Gastrocnemius medialis (tissue), 4 donors: ENCODE measurements at regions not wholly inside any gene's neighbourhood (a gene's known extent, or its start where the extent isn't known, plus 50 kb on each side); places are given as distances from the start of the nearest gene placed in this dataset.

Source experiments
- CTCF ChIP-seq, 5 experiments: fragments of 450-650 bp in 3 of 5; fragments of 200-600 bp in 2 of 5; sonication (generic) in 2 of 5; IDR thresholded peaks in 4 of 5; conservative IDR thresholded peaks in 1 of 5; 1 replicate in 4 of 5; 2 replicates in 1 of 5; pipeline ENCODE4 v1.5.1; 2016 to 2019; ENCODE audit warnings: antibody characterized with exemption in 5 of 5, mild to moderate bottlenecking in 3 of 5, moderate library complexity in 3 of 5
- POLR2A ChIP-seq, 2 donors: fragments of 450-650 bp; IDR thresholded peaks; one replicate each; pipeline ENCODE4 v1.6.1; 2017; ENCODE audit warnings: antibody characterized with exemption in 2 of 2, mild to moderate bottlenecking in 2 of 2, moderate library complexity in 2 of 2

- TF ChIP-seq CTCF (IDR thresholded peaks at IDR 0.05 in 4 of 5, conservative IDR thresholded peaks at IDR 0.05 in 1 of 5): no peak
- TF ChIP-seq POLR2A (IDR thresholded peaks at IDR 0.05): no peak
These were observed 170.4 kb upstream of the CACNA1E start for GRCh38 chr1:181312946-181313345.
